Breast epithelium (tissue), 3 donors: ENCODE measurements at regions not wholly inside any gene's neighbourhood (a gene's known extent, or its start where the extent isn't known, plus 50 kb on each side); places are given as distances from the start of the nearest gene placed in this dataset.

Experiments
- POLR2A ChIP-seq: fragments of 450-650 bp; IDR thresholded peaks from one replicate; pipeline ENCODE4 v1.6.1; 2016; ENCODE audit warnings: antibody characterized with exemption, mild to moderate bottlenecking, moderate library complexity
- TF ChIP-seq, protein P1 (sequence below), 3 donors: fragments of 450-650 bp; IDR thresholded peaks; one replicate each; pipeline ENCODE4 v1.5.1; 2016 to 2017; ENCODE audit warnings: antibody characterized with exemption in 3 of 3, mild to moderate bottlenecking in 3 of 3, moderate library complexity in 3 of 3

GRCh38 chr17:26766743-26767142 is 527.2 kb upstream of the WSB1 start:
- TF ChIP-seq, protein P1, sequence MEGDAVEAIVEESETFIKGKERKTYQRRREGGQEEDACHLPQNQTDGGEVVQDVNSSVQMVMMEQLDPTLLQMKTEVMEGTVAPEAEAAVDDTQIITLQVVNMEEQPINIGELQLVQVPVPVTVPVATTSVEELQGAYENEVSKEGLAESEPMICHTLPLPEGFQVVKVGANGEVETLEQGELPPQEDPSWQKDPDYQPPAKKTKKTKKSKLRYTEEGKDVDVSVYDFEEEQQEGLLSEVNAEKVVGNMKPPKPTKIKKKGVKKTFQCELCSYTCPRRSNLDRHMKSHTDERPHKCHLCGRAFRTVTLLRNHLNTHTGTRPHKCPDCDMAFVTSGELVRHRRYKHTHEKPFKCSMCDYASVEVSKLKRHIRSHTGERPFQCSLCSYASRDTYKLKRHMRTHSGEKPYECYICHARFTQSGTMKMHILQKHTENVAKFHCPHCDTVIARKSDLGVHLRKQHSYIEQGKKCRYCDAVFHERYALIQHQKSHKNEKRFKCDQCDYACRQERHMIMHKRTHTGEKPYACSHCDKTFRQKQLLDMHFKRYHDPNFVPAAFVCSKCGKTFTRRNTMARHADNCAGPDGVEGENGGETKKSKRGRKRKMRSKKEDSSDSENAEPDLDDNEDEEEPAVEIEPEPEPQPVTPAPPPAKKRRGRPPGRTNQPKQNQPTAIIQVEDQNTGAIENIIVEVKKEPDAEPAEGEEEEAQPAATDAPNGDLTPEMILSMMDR (IDR thresholded peaks at IDR 0.05) = no peak
- no peak for TF ChIP-seq POLR2A
